ENCODE measurements at regions not wholly inside any gene's neighbourhood (a gene's known extent, or its start where the extent isn't known, plus 50 kb on each side); places are given as distances from the start of the nearest gene placed in this dataset.
"Not testable (repeated sequence)": the region's sequence is repeated elsewhere in the genome, so short reads cannot be mapped to it uniquely, and the experiment has no call there.

GRCh38 chr2:144625626-144626025, 105.7 kb upstream of the ZEB2 start:
- H3K4me1 ChIP-seq (ENCODE audit: control insufficient read depth, insufficient read depth, low read length, unreplicated experiment), result no peaks in the 10 kb centered on the region
- no peak overlapping the region for H3K27ac ChIP-seq (ENCODE audit: low read depth, low read length)
- no peaks in the 10 kb centered on the region for H3K27me3 ChIP-seq (ENCODE audit: insufficient read depth, low read length)
- H3K79me2 ChIP-seq (ENCODE audit: control insufficient read depth, insufficient read depth, low read length, unreplicated experiment), result no peaks in the 10 kb centered on the region
- no peak overlapping the region for H3K4me3 ChIP-seq (ENCODE audit: low read depth, low read length)
- no peaks in the 10 kb centered on the region for H3K36me3 ChIP-seq (ENCODE audit: insufficient read depth, low read length)
- H2AFZ ChIP-seq (ENCODE audit: low read length, unreplicated experiment), result no peak overlapping the region

- Histone ChIP-seq H3K27me3 (ENCODE audit: insufficient read depth, low read length) (no peaks in the 10 kb centered on the region), H3K4me3 (ENCODE audit: low read depth, low read length) (no peak overlapping the region), H2AFZ (ENCODE audit: low read length, unreplicated experiment) (no peak overlapping the region)
Observed at GRCh38 chr2:144625226-144625625, 105.3 kb upstream of the ZEB2 start.

GRCh38 chr2:144624451-144624850, 104.5 kb upstream of the ZEB2 start:
- no peaks in the 10 kb centered on the region for H3K36me3 ChIP-seq (ENCODE audit: insufficient read depth, low read length)
- H3K27ac ChIP-seq (ENCODE audit: low read depth, low read length), result no peak overlapping the region
- no peak overlapping the region for H3K4me3 ChIP-seq (ENCODE audit: low read depth, low read length)
- no peaks in the 10 kb centered on the region for H3K27me3 ChIP-seq (ENCODE audit: insufficient read depth, low read length)
- H2AFZ ChIP-seq (ENCODE audit: low read length, unreplicated experiment), result no peak overlapping the region
- no peaks in the 10 kb centered on the region for H3K79me2 ChIP-seq (ENCODE audit: control insufficient read depth, insufficient read depth, low read length, unreplicated experiment)
- no peaks in the 10 kb centered on the region for H3K4me1 ChIP-seq (ENCODE audit: control insufficient read depth, insufficient read depth, low read length, unreplicated experiment)

More at GRCh38 chr2:144625226-144625625, 105.3 kb upstream of the ZEB2 start:
- H3K79me2 ChIP-seq (ENCODE audit: control insufficient read depth, insufficient read depth, low read length, unreplicated experiment), result no peaks in the 10 kb centered on the region
- H3K36me3 ChIP-seq (ENCODE audit: insufficient read depth, low read length), result no peaks in the 10 kb centered on the region
- H3K4me1 ChIP-seq (ENCODE audit: control insufficient read depth, insufficient read depth, low read length, unreplicated experiment), result no peaks in the 10 kb centered on the region
- H3K27ac ChIP-seq (ENCODE audit: low read depth, low read length), result no peak overlapping the region

DNA sequence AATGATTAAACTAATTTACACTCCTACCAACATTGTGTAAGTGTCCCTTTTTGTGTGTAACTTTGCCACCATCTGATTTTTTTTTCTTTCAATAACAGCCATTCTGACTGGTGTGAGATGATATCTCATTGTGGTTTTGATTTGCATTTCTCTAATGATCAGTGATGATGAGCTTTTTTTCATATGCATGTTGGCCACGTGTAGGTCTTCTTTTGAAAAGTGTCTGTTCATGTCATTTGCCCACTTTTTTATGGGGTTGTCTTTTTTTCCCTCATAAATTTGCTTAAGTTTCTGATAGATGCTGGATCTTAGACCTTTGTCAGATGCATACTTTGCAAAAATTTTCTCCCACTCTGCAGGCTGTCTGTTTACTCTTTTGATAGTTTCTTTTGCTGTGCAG, 102.5 kb upstream of the ZEB2 start:
- H3K79me2 ChIP-seq (ENCODE audit: control insufficient read depth, insufficient read depth, low read length, unreplicated experiment), result not testable (repeated sequence)

GRCh38 chr2:144621266-144621665, 101.3 kb upstream of the ZEB2 start:
- Histone ChIP-seq H2AFZ (ENCODE audit: low read length, unreplicated experiment) (no peak overlapping the region), H3K36me3 (ENCODE audit: insufficient read depth, low read length) (no peaks in the 10 kb centered on the region), H3K79me2 (ENCODE audit: control insufficient read depth, insufficient read depth, low read length, unreplicated experiment) (no peaks in the 10 kb centered on the region), H3K4me3 (ENCODE audit: low read depth, low read length) (no peak overlapping the region), H3K4me1 (ENCODE audit: control insufficient read depth, insufficient read depth, low read length, unreplicated experiment) (no peaks in the 10 kb centered on the region), H3K27me3 (ENCODE audit: insufficient read depth, low read length) (no peaks in the 10 kb centered on the region), H3K27ac (ENCODE audit: low read depth, low read length) (no peak overlapping the region)

More for the DNA sequence above, 102.5 kb upstream of the ZEB2 start:
- H3K4me3 ChIP-seq (ENCODE audit: low read depth, low read length); H3K27ac ChIP-seq (ENCODE audit: low read depth, low read length); H2AFZ ChIP-seq (ENCODE audit: low read length, unreplicated experiment); H3K36me3 ChIP-seq (ENCODE audit: insufficient read depth, low read length); H3K4me1 ChIP-seq (ENCODE audit: control insufficient read depth, insufficient read depth, low read length, unreplicated experiment); H3K27me3 ChIP-seq (ENCODE audit: insufficient read depth, low read length): not testable (repeated sequence)

GRCh38 chr2:144619760-144620159, 99.8 kb upstream of the ZEB2 start:
- H3K79me2 ChIP-seq (ENCODE audit: control insufficient read depth, insufficient read depth, low read length, unreplicated experiment), result no peaks in the 10 kb centered on the region
- H3K4me3 ChIP-seq (ENCODE audit: low read depth, low read length), result no peak overlapping the region
- no peaks in the 10 kb centered on the region for H3K4me1 ChIP-seq (ENCODE audit: control insufficient read depth, insufficient read depth, low read length, unreplicated experiment)
- no peaks in the 10 kb centered on the region for H3K27me3 ChIP-seq (ENCODE audit: insufficient read depth, low read length)
- no peaks in the 10 kb centered on the region for H3K36me3 ChIP-seq (ENCODE audit: insufficient read depth, low read length)
- H2AFZ ChIP-seq (ENCODE audit: low read length, unreplicated experiment), result no peak overlapping the region
- H3K27ac ChIP-seq (ENCODE audit: low read depth, low read length), result no peak overlapping the region

DNA sequence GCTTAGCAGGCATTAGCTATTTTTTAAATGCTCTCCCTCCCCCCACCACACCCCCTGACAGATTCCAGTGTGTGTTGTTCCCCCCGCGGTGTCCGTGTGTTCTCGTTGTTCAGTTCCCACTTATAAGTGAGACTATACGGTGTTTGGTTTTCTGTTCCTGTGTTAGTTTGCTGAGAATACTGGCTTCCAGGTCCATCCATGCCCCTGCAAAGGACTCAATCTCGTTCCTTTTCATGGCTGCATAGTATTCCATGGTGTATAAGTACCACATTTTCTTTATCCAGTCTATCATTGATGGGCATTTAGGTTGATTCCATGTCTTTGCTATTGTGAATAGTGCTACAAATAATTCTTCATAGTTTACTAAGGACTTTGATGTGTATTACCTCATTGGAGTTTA, 97.3 kb upstream of the ZEB2 start:
- not testable (repeated sequence) for H2AFZ ChIP-seq (ENCODE audit: low read length, unreplicated experiment); H3K79me2 ChIP-seq (ENCODE audit: control insufficient read depth, insufficient read depth, low read length, unreplicated experiment); H3K27me3 ChIP-seq (ENCODE audit: insufficient read depth, low read length); H3K4me1 ChIP-seq (ENCODE audit: control insufficient read depth, insufficient read depth, low read length, unreplicated experiment); H3K36me3 ChIP-seq (ENCODE audit: insufficient read depth, low read length); H3K4me3 ChIP-seq (ENCODE audit: low read depth, low read length); H3K27ac ChIP-seq (ENCODE audit: low read depth, low read length)

DNA sequence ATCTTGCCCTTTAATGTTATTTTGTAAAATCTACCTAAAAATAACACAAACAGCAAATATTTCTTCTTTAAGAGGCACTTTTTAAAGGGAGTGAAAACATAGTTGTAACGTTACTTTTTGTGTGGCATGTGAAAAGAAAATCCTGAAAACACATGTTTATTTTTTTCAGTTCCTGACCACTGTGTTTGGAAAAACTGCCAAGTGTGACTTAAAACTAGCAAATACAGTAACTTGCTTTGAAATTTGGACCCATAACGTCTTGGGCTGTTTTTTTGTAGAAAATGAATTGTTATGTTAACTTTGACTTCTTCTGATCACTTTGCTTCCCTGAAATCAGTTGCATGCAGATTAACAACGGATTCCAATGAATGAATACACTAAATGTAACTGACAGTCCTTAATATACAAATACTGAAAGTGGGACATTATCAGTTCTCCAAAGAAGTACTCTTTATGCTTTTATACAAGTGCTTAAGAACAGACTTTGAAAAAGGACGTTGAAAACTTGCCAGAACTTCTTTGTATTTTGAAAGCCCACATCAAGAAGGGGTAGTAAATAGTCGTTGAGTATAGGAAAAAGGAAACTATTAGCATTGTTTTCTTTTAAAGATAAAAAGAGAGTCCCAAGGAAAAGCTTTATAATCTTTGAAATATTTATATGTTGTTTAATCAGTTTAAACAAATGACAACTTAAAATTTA, 96.1 kb upstream of the ZEB2 start:
- peak overlapping the region; percentile 75 for H2AFZ ChIP-seq (ENCODE audit: low read length, unreplicated experiment)

GRCh38 chr2:144607891-144608521, 88.1 kb upstream of the ZEB2 start:
- H3K4me1 ChIP-seq (ENCODE audit: control insufficient read depth, insufficient read depth, low read length, unreplicated experiment), result peaks cover 6% of the 10 kb centered on the region
- no peak overlapping the region for H3K4me3 ChIP-seq (ENCODE audit: low read depth, low read length)

More for the DNA sequence above, 96.1 kb upstream of the ZEB2 start:
- Histone ChIP-seq H3K27ac (ENCODE audit: low read depth, low read length) (no peak overlapping the region), H3K27me3 (ENCODE audit: insufficient read depth, low read length) (no peaks in the 10 kb centered on the region), H3K4me1 (ENCODE audit: control insufficient read depth, insufficient read depth, low read length, unreplicated experiment) (no peaks in the 10 kb centered on the region), H3K4me3 (ENCODE audit: low read depth, low read length) (no peak overlapping the region), H3K36me3 (ENCODE audit: insufficient read depth, low read length) (no peaks in the 10 kb centered on the region), H3K79me2 (ENCODE audit: control insufficient read depth, insufficient read depth, low read length, unreplicated experiment) (no peaks in the 10 kb centered on the region)

DNA sequence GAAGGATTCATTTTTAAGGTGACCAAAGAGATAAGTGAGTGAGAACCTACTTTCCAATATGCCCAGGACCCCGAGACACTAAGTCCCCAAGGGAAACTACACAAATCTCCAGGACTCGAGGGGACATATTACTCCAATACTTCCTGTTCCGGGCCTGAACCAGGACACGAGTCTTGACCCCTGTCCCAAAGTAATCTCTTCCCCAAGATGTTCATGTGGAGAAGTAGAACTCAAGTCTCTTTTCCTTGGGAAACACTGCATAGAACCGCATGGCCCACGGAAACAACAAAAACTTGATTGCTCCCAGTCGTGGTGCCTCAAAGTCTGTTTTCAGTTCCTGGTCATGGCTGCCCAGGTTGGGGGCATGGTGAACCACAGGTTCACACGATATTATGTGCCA, 87.2 kb upstream of the ZEB2 start:
- H3K79me2 ChIP-seq (ENCODE audit: control insufficient read depth, insufficient read depth, low read length, unreplicated experiment), result no peaks in the 10 kb centered on the region
- peaks cover 6% of the 10 kb centered on the region for H3K4me1 ChIP-seq (ENCODE audit: control insufficient read depth, insufficient read depth, low read length, unreplicated experiment)
- no peak overlapping the region for H3K4me3 ChIP-seq (ENCODE audit: low read depth, low read length)
- H3K27me3 ChIP-seq (ENCODE audit: insufficient read depth, low read length), result no peaks in the 10 kb centered on the region
- H2AFZ ChIP-seq (ENCODE audit: low read length, unreplicated experiment), result no peak overlapping the region
- H3K36me3 ChIP-seq (ENCODE audit: insufficient read depth, low read length), result no peaks in the 10 kb centered on the region
- H3K27ac ChIP-seq (ENCODE audit: low read depth, low read length), result no peak overlapping the region

More at GRCh38 chr2:144607891-144608521, 88.1 kb upstream of the ZEB2 start:
- Histone ChIP-seq H3K27ac (ENCODE audit: low read depth, low read length) (no peak overlapping the region), H3K27me3 (ENCODE audit: insufficient read depth, low read length) (no peaks in the 10 kb centered on the region), H3K36me3 (ENCODE audit: insufficient read depth, low read length) (no peaks in the 10 kb centered on the region), H2AFZ (ENCODE audit: low read length, unreplicated experiment) (no peak overlapping the region), H3K79me2 (ENCODE audit: control insufficient read depth, insufficient read depth, low read length, unreplicated experiment) (no peaks in the 10 kb centered on the region)

DNA sequence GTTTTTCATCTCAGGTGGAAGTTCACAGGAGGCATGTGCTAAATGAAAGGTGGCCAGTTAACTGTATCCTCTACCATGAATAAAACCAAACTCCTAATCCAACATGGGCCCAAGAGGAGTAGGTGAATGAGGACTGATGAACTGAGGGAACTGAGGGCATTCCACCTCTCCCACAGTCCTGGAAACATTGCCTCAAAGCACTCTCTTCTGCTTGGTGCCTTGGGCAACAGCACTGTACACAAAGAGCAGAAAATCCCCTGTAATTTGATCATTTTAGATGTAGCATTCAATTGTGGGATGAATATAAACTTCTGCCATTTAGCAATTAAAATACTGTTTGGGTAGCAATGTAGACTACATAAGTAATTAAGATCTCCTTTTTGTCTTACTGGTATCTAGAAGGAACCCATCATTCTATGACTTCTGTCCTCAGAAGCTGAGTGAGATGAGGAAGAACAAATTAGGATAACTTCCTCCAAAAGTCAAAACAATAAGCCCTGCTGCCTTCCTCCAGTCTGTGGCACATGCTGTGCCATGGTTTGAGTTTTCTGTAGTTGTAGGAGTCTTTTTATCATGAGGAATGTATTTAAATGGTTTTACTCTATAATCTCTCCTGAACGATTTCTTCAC, 86.7 kb upstream of the ZEB2 start:
- Histone ChIP-seq H3K27ac (ENCODE audit: low read depth, low read length) (no peak overlapping the region), H3K27me3 (ENCODE audit: insufficient read depth, low read length) (no peaks in the 10 kb centered on the region), H3K79me2 (ENCODE audit: control insufficient read depth, insufficient read depth, low read length, unreplicated experiment) (no peaks in the 10 kb centered on the region), H3K36me3 (ENCODE audit: insufficient read depth, low read length) (no peaks in the 10 kb centered on the region), H3K4me3 (ENCODE audit: low read depth, low read length) (no peak overlapping the region), H3K4me1 (ENCODE audit: control insufficient read depth, insufficient read depth, low read length, unreplicated experiment) (peaks cover 6% of the 10 kb centered on the region), H2AFZ (ENCODE audit: low read length, unreplicated experiment) (no peak overlapping the region)
